ENCODE measurements at regions not wholly inside any gene's neighbourhood (a gene's known extent, or its start where the extent isn't known, plus 50 kb on each side); places are given as distances from the start of the nearest gene placed in this dataset.

DNA sequence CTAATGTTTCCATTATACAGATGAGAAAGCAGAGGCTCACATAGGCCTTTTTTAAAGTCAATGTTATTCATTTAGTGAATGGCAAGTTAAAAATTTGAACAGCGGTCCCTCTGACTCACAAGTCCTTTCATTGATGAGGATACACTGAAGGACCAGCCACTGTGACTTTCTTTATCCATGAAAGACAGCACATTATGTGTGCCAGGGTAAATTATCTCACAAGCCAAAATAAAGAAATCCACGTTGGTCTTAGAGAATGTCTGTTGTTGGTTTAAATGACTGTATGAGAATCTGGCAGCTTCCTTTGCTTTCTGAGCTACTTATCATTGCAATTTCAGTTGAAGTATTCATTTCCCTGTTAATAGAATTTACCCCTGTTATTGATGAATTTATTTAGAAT lies 485.1 kb downstream of the TBL1XR1 start:
- DNase-seq = no peak
- no peaks in the 10 kb centered on the region for H3K9me3 ChIP-seq
- H3K27ac ChIP-seq = no peak overlapping the region
- intact Hi-C loops (cut with DNase I; ENCODE audit: low total_unique reads) = no loop called here
- TF ChIP-seq, protein P1, sequence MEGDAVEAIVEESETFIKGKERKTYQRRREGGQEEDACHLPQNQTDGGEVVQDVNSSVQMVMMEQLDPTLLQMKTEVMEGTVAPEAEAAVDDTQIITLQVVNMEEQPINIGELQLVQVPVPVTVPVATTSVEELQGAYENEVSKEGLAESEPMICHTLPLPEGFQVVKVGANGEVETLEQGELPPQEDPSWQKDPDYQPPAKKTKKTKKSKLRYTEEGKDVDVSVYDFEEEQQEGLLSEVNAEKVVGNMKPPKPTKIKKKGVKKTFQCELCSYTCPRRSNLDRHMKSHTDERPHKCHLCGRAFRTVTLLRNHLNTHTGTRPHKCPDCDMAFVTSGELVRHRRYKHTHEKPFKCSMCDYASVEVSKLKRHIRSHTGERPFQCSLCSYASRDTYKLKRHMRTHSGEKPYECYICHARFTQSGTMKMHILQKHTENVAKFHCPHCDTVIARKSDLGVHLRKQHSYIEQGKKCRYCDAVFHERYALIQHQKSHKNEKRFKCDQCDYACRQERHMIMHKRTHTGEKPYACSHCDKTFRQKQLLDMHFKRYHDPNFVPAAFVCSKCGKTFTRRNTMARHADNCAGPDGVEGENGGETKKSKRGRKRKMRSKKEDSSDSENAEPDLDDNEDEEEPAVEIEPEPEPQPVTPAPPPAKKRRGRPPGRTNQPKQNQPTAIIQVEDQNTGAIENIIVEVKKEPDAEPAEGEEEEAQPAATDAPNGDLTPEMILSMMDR (IDR thresholded peaks at IDR 0.05) = no peak
- no peaks in the 10 kb centered on the region for H3K36me3 ChIP-seq
- H3K4me1 ChIP-seq = peaks cover 0 to 6% (median 0%) of the 10 kb centered on the region in 4 donors
- no peaks in the 10 kb centered on the region for H3K27me3 ChIP-seq
- H3K4me3 ChIP-seq = no peak overlapping the region

DNA sequence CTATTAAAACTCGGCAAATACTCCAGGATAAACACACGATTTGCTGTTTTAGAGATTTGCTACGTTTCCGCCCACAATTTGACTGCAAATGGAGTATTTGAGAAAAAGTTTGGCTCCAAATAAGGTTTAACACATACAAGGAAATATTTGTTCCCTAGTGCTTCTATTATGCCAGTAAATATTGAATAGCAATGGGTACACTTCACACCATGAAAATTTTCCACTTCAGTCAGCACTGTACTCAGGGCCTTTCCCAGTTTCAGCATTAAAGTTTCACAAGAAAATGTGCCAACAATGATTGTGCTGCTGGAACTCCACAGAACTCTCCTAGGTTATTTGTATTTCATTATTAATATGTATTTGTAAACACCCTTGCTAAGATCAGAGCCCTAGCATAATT lies 498.0 kb downstream of the TBL1XR1 start:
- Histone ChIP-seq H3K4me3 (no peak overlapping the region), H3K27me3 (no peaks in the 10 kb centered on the region), H3K36me3 (no peaks in the 10 kb centered on the region), H3K4me1 (no peaks in the 10 kb centered on the region), H3K27ac (no peak overlapping the region), H3K9me3 (no peaks in the 10 kb centered on the region)
- no peak for DNase-seq
- intact Hi-C loops (cut with DNase I; ENCODE audit: low total_unique reads) = no loop called here
- TF ChIP-seq, protein P1 (IDR thresholded peaks at IDR 0.05) = no peak

DNA sequence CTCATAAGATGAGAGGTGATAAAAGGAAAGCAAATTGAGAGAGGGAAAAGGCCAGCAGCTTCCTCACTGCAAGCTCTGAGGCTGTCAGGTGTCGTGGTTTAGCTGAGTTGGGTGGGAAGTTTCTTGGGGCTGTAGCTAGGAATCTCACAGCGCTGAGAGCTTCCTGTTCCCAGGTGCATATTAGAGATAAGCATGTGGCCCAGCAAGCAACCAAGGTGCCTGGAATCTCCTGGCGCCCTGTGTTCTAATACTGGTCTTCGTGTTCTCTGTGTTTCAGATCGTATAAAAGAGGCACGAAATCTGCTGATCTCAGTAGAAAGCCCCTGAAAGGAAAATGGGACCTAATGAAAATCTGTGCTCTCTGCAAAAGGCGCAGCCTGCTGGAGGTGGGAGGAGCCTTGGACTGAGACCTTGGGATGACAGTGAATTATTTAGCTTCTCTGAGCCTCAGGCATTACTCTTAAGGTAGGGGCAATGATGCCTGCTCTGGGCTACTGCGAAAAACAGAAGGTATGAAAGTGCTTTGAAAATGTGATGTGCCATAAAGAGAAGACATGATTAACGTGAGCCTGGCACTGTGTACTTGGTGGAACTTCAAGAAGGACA lies 499.9 kb downstream of the TBL1XR1 start:
- H3K4me3 ChIP-seq = no peak overlapping the region
- H3K4me1 ChIP-seq = no peaks in the 10 kb centered on the region
- intact Hi-C loops (cut with DNase I; ENCODE audit: low total_unique reads) = no loop called here
- H3K36me3 ChIP-seq = no peaks in the 10 kb centered on the region
- DNase-seq = no peak
- TF ChIP-seq, protein P1 (IDR thresholded peaks at IDR 0.05) = no peak
- no peaks in the 10 kb centered on the region for H3K27me3 ChIP-seq
- H3K27ac ChIP-seq = no peak overlapping the region
- no peaks in the 10 kb centered on the region for H3K9me3 ChIP-seq

DNA sequence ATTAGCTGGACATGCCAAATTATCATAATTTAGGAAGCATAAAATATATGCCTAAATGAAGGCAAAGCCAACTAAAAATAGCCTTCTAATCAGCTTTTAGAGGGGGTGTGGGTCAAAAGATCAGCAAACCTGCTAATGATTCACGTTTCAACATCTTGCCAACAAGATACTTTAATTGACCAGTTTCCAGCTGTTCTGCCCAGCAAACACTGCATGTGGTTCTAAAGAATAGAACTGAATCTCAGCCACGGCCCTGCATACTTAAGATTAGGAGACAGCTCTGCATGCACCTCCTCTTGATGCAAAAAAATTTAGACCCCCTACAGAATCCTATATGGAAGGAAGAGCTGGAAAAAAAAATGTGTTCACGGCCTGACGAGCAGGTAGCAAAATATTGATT lies 500.5 kb downstream of the TBL1XR1 start:
- no peaks in the 10 kb centered on the region for H3K27me3 ChIP-seq
- intact Hi-C loops (cut with DNase I; ENCODE audit: low total_unique reads) = no loop called here
- TF ChIP-seq, protein P1 (IDR thresholded peaks at IDR 0.05) = no peak
- no peak for DNase-seq
- H3K4me1 ChIP-seq = no peaks in the 10 kb centered on the region
- no peak overlapping the region for H3K27ac ChIP-seq
- no peaks in the 10 kb centered on the region for H3K9me3 ChIP-seq
- no peak overlapping the region for H3K4me3 ChIP-seq
- H3K36me3 ChIP-seq = no peaks in the 10 kb centered on the region

DNA sequence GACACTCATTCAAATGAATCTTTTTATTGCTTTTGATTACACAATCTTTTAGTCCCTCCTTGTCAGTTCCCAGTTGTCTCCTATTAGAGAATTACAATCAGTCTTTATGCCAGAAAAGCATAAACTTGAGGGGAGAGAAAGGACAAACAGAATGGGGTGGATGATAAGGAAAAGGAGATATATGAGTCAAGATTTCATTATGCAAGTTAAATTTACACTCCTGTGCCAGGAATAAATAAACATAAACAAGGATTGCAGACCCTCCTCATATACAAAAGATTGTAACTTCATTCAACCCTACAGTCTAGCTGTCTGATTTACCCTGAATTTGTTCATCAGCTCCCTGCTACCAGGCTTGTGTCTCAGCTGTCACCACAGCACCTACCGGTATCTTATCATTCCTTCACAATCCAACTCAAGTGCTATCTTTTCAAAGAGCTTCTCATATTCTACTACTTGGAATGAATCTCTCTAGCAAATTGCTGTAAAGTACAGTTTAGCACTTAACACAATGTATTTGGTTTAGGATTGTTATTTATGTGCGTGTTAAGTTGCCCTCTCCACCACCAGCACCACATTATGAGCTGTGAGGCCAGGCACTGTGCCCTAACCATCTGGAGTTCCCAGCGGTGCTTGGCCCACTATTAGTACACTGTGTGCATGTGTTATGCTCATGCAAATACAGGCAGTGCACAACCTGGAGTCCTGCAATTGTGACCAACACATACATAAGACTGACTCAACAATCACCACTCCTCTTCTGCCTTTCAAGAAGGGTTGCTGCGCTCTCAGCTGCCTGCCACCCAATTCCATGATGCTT lies 504.1 kb downstream of the TBL1XR1 start:
- TF ChIP-seq, protein P1 (IDR thresholded peaks at IDR 0.05) = no peak
- Histone ChIP-seq H3K4me3 (no peak overlapping the region), H3K27ac (no peak overlapping the region), H3K36me3 (no peaks in the 10 kb centered on the region), H3K27me3 (no peaks in the 10 kb centered on the region), H3K9me3 (no peaks in the 10 kb centered on the region), H3K4me1 (no peaks in the 10 kb centered on the region)
- intact Hi-C loops (cut with DNase I; ENCODE audit: low total_unique reads) = no loop called here
- no peak for DNase-seq
